DND-41 (cell line): ENCODE measurements at regions not wholly inside any gene's neighbourhood (a gene's known extent, or its start where the extent isn't known, plus 50 kb on each side); places are given as distances from the start of the nearest gene placed in this dataset.

Experiments
- ATAC-seq: fragments of 200-7000 bp; cut with Tn5 transposase; 3 replicates; pipeline ENCODE4 v1.9.1; 2021; ENCODE audit warnings: low read depth; ENCODE audit not compliant: insufficient read depth
- DNase-seq: peaks from one replicate; pipeline ENCODE4 v3.0.0-alpha.2; 2020
- H2AFZ ChIP-seq: 2 replicates; pipeline ENCODE4 v1.6.0; 2012; ENCODE audit warnings: low read depth, low read length
- H3K27ac ChIP-seq: 2 replicates; pipeline ENCODE4 v1.5.1; 2012; ENCODE audit warnings: low read length, inconsistent platforms
- H3K27me3 ChIP-seq: fragments of 200-600 bp; sonication (generic); 2 replicates; pipeline ENCODE4 v1.6.0; 2012; ENCODE audit warnings: low read length, mild to moderate bottlenecking, inconsistent platforms; ENCODE audit not compliant: insufficient read depth, poor library complexity
- H3K36me3 ChIP-seq: 2 replicates; pipeline ENCODE4 v1.5.1; 2012; ENCODE audit warnings: low read length, inconsistent platforms; ENCODE audit not compliant: insufficient read depth
- H3K4me1 ChIP-seq: 2 replicates; pipeline ENCODE4 v1.5.1; 2012; ENCODE audit warnings: mild to moderate bottlenecking, low read length; ENCODE audit not compliant: insufficient read depth
- H3K4me2 ChIP-seq: 2 replicates; pipeline ENCODE4 v1.6.0; 2012; ENCODE audit warnings: mild to moderate bottlenecking, moderate library complexity, low read length, inconsistent platforms; ENCODE audit not compliant: insufficient read depth
- H3K4me3 ChIP-seq, 2 experiments: fragments of 200-600 bp in 1 of 2; shearing (Covaris generic) in 1 of 2; 2 replicates each; pipeline ENCODE4 v1.5.1; 2012 to 2016; ENCODE audit warnings: inconsistent platforms in 2 of 2, low read length in 2 of 2, mild to moderate bottlenecking in 2 of 2, low read depth in 1 of 2, moderate library complexity in 1 of 2
- H3K79me2 ChIP-seq: 2 replicates; pipeline ENCODE4 v1.6.0; 2012; ENCODE audit warnings: low read length, inconsistent platforms; ENCODE audit not compliant: insufficient read depth
- H3K9ac ChIP-seq: 2 replicates; pipeline ENCODE4 v1.6.0; 2012; ENCODE audit warnings: low read depth, mild to moderate bottlenecking, inconsistent platforms, low read length, moderate library complexity
- H3K9me3 ChIP-seq: 2 replicates; pipeline ENCODE4 v1.5.1; 2012; ENCODE audit warnings: low read length, moderate library complexity, mild to moderate bottlenecking, inconsistent platforms; ENCODE audit not compliant: insufficient read depth, severe bottlenecking
- H4K20me1 ChIP-seq: 2 replicates; pipeline ENCODE4 v1.6.0; 2012; ENCODE audit warnings: low read length; ENCODE audit not compliant: insufficient read depth
- EZH2 ChIP-seq: IDR thresholded peaks from 3 replicates; pipeline ENCODE4 v1.6.1; 2012; ENCODE audit warnings: borderline replicate concordance, low read depth, mild to moderate bottlenecking, moderate library complexity, low read length, inconsistent platforms; ENCODE audit not compliant: severe bottlenecking
- TF ChIP-seq, protein P1 (sequence below): IDR thresholded peaks from 2 replicates; pipeline ENCODE4 v1.5.1; 2012; ENCODE audit warnings: borderline replicate concordance, low read length, moderate library complexity, mild to moderate bottlenecking; ENCODE audit not compliant: poor library complexity, severe bottlenecking; ENCODE audit errors: extremely low read depth

DNA sequence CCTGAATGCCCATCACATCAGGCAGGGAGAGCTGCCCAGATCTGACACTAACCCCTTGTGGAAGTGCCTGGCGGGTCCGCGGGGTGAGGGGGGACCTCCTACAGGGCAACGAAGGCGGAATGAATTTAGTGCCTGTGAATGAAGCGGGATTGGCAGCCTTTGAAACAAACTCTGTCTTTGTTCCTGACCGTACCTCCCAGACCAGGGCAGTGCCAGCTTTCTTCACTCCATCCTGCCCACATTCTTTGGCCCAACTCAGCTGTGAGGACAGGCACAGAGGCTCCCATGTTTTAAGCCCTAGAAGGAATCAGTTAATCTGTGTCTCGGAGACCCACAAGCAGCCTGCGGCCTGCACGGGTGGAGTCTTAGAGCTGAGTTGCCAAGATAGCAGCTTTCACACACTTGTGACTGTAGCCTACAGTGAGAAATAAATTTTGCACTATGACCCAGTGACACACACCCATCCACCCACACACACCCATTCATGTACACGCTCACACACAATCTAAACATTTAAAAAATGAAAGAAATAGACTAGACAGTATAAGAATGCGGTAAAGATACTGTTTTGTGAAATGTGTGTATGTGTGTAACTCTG, 60.1 kb upstream of the USP24 start:
- ATAC-seq (no peak), DNase-seq (no peak)
- Histone ChIP-seq H3K9ac (no peak overlapping the region), H3K79me2 (no peaks in the 10 kb centered on the region), H3K4me2 (no peak overlapping the region), H3K27me3 (no peaks in the 10 kb centered on the region), H3K4me3 (no peak overlapping the region), H3K9me3 (no peaks in the 10 kb centered on the region), H3K27ac (no peak overlapping the region), H2AFZ (no peak overlapping the region), H3K4me1 (peaks cover 9% of the 10 kb centered on the region), H3K36me3 (no peaks in the 10 kb centered on the region), H4K20me1 (no peaks in the 10 kb centered on the region)
- TF ChIP-seq, protein P1, sequence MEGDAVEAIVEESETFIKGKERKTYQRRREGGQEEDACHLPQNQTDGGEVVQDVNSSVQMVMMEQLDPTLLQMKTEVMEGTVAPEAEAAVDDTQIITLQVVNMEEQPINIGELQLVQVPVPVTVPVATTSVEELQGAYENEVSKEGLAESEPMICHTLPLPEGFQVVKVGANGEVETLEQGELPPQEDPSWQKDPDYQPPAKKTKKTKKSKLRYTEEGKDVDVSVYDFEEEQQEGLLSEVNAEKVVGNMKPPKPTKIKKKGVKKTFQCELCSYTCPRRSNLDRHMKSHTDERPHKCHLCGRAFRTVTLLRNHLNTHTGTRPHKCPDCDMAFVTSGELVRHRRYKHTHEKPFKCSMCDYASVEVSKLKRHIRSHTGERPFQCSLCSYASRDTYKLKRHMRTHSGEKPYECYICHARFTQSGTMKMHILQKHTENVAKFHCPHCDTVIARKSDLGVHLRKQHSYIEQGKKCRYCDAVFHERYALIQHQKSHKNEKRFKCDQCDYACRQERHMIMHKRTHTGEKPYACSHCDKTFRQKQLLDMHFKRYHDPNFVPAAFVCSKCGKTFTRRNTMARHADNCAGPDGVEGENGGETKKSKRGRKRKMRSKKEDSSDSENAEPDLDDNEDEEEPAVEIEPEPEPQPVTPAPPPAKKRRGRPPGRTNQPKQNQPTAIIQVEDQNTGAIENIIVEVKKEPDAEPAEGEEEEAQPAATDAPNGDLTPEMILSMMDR: no peak
- no peak for TF ChIP-seq EZH2

DNA sequence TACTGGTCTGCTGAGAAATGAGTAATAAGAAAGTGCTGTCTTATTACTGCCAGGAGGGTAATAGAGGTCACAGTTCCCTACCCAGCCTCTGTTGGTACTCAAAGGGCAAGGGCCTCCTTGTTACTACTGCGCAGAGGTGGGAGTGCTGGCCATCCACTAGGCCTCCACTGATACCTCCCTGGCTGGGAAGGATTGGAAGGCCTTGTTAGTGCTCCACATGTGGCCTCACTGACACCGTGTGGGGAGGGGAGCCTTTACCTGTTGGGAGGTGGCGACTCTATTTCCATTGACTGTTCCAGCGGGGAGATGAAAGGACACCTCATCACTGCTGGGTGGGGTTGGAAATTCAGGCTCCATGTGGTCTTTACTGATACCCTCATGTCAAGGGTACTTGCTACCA, 57.8 kb upstream of the USP24 start:
- Histone ChIP-seq H3K4me1 (peaks cover 9% of the 10 kb centered on the region), H3K27ac (no peak overlapping the region), H3K9ac (no peak overlapping the region), H3K27me3 (no peaks in the 10 kb centered on the region), H3K36me3 (no peaks in the 10 kb centered on the region), H3K9me3 (no peaks in the 10 kb centered on the region), H3K4me3 (no peak overlapping the region), H2AFZ (no peak overlapping the region), H3K4me2 (no peak overlapping the region), H4K20me1 (no peaks in the 10 kb centered on the region), H3K79me2 (no peaks in the 10 kb centered on the region)
- TF ChIP-seq, protein P1: no peak
- no peak for TF ChIP-seq EZH2
- ATAC-seq: no peak
- DNase-seq: no peak
